ENCODE measurements at regions not wholly inside any gene's neighbourhood (a gene's known extent, or its start where the extent isn't known, plus 50 kb on each side); places are given as distances from the start of the nearest gene placed in this dataset.

GRCh38 chr6:81054036-81054435 is 698.4 kb downstream of the TENT5A start:
- TF ChIP-seq CTCF (IDR thresholded peaks at IDR 0.05) (no peak), POLR2A (IDR thresholded peaks at IDR 0.05) (no peak)

Data from transverse colon (tissue), 3 donors.